ENCODE measurements at regions not wholly inside any gene's neighbourhood (a gene's known extent, or its start where the extent isn't known, plus 50 kb on each side); places are given as distances from the start of the nearest gene placed in this dataset.
"Not testable (repeated sequence)": the region's sequence is repeated elsewhere in the genome, so short reads cannot be mapped to it uniquely, and the experiment has no call there.

GRCh38 chr2:36157093-36157492 is 198.5 kb upstream of the CRIM1 start:
- DNase-seq = not testable (repeated sequence)

GRCh38 chr2:36147670-36148390 is 207.7 kb upstream of the CRIM1 start:
- DNase-seq = no peak

- no peak for DNase-seq
Observed at GRCh38 chr2:36146765-36147164, 208.8 kb upstream of the CRIM1 start.

- DNase-seq = no peak
Observed at GRCh38 chr2:36140391-36140790, 215.2 kb upstream of the CRIM1 start.

- no peak for DNase-seq
Observed at GRCh38 chr2:36137612-36138011, 218.0 kb upstream of the CRIM1 start.

- DNase-seq = no peak
Observed at GRCh38 chr2:36134281-36134680, 221.3 kb upstream of the CRIM1 start.

- DNase-seq = no peak
Observed at GRCh38 chr2:36128359-36128758, 227.2 kb upstream of the CRIM1 start.

GRCh38 chr2:36125702-36126101 is 229.9 kb upstream of the CRIM1 start:
- DNase-seq = no peak

GRCh38 chr2:36123995-36124394 is 231.6 kb upstream of the CRIM1 start:
- no peak for DNase-seq

GRCh38 chr2:36097022-36097421 is 258.6 kb upstream of the CRIM1 start:
- DNase-seq = no peak

- DNase-seq = not testable (repeated sequence)
Observed at GRCh38 chr2:36091844-36092741, 263.5 kb upstream of the CRIM1 start.

GRCh38 chr2:36088716-36089328 is 266.8 kb upstream of the CRIM1 start:
- DNase-seq = no peak

- no peak for DNase-seq
Observed at GRCh38 chr2:36087344-36087743, 268.2 kb upstream of the CRIM1 start.

- no peak for DNase-seq
Observed at GRCh38 chr2:36079793-36080192, 275.8 kb upstream of the CRIM1 start.

GRCh38 chr2:36074008-36074407 is 281.6 kb upstream of the CRIM1 start:
- DNase-seq = no peak

GRCh38 chr2:36071698-36072097 is 283.9 kb upstream of the CRIM1 start:
- no peak for DNase-seq

GRCh38 chr2:36069074-36069473 is 286.5 kb upstream of the CRIM1 start:
- no peak for DNase-seq

- DNase-seq = no peak
Observed at GRCh38 chr2:36068086-36068485, 287.5 kb upstream of the CRIM1 start.

- no peak for DNase-seq
Observed at GRCh38 chr2:36060133-36060532, 295.4 kb upstream of the CRIM1 start.

GRCh38 chr2:36059691-36060090 is 295.9 kb upstream of the CRIM1 start:
- DNase-seq = no peak

GRCh38 chr2:36058953-36059352 is 296.6 kb upstream of the CRIM1 start:
- DNase-seq = no peak

GRCh38 chr2:36058076-36058475 is 297.5 kb upstream of the CRIM1 start:
- DNase-seq = no peak

GRCh38 chr2:36052819-36053218 is 302.8 kb upstream of the CRIM1 start:
- no peak for DNase-seq

GRCh38 chr2:36044411-36044810 is 311.2 kb upstream of the CRIM1 start:
- DNase-seq = no peak

All from NCI-H345 (cell line).